Endothelial cell of hepatic sinusoid (primary cell): ENCODE measurements at regions not wholly inside any gene's neighbourhood (a gene's known extent, or its start where the extent isn't known, plus 50 kb on each side); places are given as distances from the start of the nearest gene placed in this dataset.

Experiments used
- in situ Hi-C: cut with HindIII; loops from 2 replicates; pipeline ENCODE4 v1.10.0; 2017; ENCODE audit warnings: low sequenced_read_pairs

DNA sequence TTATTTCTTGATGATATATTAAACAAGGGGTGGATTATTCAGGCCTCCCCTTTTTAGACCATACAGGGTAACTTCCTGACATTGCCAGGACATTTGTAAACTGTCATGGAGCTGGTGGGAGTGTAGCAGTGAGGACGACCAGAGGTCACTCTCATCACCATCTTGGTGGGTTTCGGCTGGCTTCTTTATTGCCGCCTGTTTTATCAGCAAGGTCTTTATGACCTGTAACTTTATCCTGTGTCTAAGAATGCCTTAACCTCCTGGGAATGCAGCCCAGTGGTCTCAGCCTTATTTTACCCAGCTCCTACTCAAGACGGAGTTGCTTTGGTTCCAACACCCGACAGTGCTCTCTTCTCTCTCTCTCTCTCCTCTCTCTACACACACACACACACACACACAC, 221.9 kb downstream of the C16orf95 start:
- in situ Hi-C loops = no loop called here

DNA sequence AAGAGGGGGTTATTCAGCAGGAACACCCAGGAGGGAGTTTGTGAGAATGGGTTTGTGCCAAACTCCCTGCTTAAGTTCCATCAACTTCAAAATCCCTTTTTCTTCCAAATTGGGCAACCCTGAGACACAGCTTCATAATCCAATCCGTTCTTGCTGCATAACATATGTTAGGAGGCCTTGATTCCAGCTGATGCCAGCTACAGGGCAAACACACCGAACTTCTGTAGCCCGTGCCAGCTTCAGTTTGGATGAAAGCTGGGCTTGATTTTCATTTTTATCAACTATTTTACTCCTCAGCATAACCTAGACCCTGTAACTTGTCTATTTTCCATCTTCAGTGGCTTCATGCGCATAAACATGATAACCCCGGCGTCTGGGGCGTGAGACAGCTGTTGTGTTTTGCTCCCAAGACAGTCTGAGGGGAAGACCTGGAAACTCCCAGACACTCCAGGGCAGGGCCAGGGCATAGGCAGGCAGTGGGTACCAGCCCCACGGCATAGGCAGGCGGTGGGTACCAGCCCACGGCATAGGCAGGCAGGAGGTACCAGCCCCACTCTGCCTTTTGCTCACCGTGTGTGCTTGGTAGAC, 220.4 kb downstream of the C16orf95 start:
- in situ Hi-C loops = no loop called here

DNA sequence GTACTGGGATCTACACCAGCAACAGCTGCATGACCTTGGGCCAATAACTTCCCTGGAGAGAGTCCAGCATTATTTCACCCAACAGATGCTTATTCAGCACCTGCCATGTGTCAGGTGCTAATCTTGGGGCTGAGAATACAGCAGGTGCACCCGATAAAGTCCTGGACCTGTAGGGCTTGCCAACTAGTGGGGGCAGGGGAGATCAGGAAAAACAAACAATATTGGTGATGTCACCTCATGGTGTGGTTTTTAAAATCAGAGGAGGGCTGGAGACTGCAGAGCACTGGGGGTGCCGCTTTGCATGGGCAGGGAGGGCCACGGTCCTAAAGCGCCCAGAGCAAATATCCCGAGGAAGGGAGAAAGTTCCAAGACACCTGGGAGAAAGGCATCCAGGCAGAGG, 218.8 kb downstream of the C16orf95 start:
- in situ Hi-C loops = no loop called here

DNA sequence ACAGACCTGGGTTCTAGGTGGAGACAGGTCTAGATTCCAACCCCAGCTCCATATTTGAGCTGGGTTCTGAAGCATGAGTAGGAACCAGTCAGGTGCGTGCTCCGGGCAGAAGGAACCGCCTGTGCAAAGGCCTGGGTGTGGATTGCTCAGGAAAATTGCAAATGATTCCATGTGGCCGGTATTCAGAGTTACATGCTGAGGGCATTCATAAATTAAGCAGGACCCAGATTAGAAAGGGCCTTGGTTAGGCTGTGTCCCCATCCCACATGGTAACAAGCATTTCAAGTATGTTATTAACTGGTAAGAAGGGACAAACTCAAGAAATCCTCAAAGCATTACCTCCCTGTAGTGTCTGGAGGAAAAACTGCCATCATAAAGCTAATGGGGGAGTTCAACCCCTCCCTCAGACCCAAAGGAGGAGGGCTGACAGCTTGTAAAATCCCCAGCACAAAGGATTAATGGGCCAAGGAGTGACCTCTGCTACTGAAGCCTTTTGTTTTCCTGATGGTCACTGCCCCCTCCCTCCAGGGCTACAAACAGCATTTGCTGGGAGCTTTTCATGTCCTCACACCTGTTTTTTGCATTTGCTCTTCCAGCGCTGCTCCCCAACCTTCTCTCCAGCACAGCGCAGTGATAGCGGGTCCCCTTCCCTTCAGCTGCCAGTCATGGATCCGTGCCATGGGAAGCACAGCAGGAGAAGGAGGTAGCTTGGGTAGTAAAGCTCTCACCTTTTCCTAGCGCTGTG, 218.0 kb downstream of the C16orf95 start:
- in situ Hi-C loops = no loop called here

DNA sequence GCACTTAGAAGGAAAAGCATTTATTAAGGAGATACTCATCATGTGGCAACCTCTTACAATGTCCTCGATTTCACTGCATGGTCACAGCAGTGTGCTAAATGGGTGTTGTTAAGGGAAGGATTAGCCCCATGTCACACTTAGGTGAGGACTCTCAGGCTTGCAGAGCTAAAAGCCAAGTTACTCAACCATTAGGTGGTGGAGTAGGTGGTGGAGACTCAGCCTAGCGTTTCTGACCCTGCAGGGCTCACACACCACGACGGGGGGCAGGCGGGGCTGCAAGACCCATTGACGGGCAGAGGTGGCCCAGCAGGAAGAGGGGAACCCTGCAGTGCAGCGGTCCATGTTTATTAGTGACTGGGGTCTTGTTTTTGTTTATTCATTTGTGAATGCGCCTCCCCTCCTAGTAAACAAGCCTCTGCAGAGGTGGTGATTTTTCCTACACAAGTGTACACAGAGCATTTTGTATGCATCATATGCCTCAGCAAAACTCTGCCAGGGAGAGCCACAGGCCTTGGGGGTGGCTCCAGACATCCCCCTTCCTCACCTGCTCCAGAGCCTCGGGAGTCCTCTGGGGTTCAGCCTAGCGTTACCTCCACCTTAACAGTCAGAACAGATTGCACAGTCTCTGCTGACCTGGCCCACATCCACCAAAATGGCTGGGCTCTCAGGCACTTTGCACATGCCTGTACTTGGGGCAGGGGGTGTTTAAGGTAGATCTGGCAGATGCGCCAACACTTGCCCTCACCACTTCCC, 216.7 kb downstream of the C16orf95 start:
- in situ Hi-C loops = no loop called here

DNA sequence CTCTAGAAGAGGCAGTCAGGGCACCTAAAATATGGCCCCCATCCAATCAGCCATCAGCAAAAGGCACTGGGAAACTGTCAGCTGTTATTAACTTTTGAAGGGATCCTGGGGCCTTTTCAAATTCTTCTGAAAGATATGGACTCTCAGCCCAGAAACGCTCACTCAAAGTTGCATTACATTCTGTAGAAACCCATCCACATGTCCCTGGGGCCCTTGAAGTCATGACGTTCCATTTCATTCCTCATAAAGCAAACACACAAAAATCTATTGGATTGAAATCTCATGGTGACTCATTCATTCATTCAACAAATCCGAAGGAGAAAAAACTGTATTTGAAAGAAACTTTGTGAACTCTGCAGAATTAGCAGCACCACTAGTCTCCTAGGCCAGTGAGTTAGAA, 215.3 kb downstream of the C16orf95 start:
- in situ Hi-C loops = no loop called here

DNA sequence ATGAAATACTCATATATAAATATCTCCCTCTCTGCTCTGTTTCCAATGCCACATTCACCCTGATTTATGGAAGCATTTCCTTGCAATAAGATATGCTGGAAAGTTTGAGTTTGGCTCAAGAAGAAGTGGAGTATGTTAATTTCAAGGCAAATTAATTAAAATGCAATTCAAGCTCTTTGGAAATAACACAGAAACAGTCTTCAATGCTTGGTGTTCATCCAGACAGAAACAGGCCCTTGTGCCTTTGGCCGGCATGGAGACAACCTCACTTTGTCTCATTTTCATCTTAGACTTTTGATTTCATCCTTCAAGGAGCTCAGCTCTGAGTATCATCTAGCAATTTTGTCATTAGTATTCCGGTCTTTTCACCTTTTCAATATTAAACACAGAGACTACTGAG, 210.0 kb downstream of the C16orf95 start:
- in situ Hi-C loops = no loop called here

DNA sequence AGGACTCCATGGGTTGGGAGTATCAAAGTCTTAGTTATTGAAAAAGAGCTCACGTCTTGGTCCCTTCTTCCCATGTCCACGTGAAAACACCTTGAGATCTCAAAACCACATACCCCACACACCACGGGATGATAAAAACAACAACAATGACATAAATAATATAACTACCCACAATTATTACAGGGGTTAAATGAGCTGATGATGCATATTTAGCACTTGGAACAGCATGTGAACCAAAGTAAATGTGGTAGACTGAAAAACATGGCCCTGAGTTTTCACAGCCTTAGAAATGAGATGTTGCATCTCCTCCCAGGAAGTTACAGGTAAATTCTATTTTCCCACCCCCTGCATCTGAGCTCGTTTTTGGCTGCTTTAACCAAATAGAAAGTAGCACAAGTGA, 208.9 kb downstream of the C16orf95 start:
- in situ Hi-C loops = no loop called here

DNA sequence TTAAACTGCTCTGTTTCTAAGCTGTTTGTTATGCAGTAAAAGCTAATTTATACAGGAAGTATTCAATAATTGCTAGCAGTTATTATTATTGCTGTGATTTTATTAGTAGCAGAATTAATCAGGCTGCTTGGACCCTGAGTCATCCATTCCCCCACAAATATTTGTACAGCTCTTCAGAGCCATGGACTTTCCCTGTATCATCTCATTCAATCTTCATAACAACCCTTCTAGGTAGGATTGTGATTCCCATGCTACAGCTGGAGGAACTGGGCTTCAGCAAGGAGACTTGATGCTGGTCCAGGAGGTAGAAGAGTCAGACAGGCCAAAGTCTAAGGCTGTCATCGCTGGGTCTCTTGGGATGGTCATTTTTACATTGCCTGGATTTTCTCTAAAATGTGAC, 208.3 kb downstream of the C16orf95 start:
- in situ Hi-C loops = no loop called here

DNA sequence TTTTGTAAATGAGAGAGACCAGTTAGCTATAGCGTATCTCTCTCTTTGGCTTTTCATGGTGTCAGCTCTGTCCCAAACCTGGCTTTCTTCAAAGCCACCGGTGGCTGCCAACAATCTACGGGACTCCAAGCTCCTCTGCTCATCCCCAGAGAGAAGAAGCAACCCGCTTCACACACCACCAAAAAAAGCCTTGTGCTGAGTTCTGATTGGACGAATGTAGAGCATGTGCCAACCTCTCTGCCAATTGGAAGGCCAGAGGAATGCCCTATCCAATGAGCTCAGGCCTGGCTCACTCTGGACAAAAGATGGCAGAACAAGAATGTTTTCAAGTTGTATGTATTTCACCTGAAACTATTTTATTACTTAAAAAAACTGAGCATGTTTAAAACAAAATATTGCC, 202.4 kb downstream of the C16orf95 start:
- in situ Hi-C loops = no loop called here

DNA sequence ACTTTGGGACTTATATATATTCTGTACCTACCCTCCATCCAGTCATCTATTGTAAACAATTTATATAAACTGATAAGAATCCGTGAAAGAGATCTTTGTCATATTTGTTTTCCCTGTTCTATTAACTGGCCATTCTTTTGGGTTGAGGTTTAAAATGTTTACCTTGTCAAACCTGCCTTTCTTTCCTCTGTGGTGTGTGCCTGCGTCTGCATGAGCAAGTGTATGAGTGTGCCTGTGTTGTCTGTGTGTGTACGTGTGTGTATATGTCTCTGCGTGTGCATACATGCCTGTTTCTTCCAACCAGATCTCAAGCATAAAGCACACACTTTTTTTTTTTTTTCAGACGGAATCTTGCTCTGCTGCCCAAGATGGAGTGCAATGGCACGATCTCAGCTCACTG, 201.5 kb downstream of the C16orf95 start:
- in situ Hi-C loops = no loop called here

DNA sequence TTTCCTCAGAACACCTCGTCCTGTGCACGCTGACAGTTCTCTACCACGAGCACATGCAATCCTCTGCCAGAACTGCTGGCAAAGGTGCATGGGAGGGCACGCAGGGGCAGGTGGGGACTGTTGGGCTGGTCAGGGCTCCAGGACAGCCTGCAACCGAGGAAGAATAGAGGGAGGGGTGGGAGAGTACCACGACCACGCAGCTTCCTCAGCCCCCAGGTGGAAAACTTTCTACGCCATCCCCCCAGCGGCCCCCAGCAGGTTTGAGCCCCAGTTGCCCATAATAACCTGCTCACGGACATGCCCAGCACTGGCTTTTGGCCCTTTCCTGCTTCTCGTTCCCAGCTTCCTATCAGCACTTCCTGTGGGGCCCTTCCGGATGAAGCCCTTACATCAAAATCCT, 199.3 kb downstream of the C16orf95 start:
- in situ Hi-C loops = no loop called here

DNA sequence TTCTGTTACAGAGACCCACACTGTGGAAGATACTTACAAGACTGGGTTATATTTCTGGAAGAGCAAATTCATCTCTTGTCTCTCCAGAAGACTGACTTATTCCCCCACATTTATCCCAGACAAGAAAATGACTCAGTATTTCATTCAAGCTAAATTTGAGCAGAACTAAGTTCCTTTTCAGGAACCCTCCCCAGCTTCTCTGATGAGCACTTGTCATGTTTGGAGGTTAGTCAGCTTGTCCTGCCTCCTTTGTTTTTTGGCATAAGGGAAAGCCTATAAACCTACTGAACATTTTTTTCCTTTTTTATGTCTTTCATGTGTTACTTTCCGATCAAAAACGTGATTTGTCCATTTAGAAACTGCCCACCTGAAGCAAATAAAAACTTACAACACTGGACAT, 198.0 kb downstream of the C16orf95 start:
- in situ Hi-C loops = no loop called here

DNA sequence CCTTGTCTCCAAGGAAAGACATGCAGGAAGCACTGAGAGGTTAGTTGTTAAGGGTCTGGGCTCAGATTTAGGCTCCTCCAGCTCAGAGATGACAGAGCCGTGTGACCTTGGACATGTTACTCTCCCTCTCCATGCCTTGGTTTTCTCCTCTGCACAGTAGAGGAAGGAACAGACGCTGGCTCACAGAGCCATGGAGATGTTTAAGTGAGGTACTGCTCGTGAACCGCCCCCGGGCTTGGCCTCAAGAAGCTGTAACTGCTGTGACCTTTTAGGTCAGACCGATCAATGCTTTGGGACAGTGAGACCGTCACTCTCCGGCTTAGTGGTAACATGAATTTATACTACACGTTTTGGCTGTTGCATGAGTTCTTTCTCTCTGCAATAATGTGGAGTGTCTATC, 197.4 kb downstream of the C16orf95 start:
- in situ Hi-C loops = loop anchor here (5.0 kb wide), 1 partner anchor 43 kb away; no protein-coding TSS in a partner anchor

DNA sequence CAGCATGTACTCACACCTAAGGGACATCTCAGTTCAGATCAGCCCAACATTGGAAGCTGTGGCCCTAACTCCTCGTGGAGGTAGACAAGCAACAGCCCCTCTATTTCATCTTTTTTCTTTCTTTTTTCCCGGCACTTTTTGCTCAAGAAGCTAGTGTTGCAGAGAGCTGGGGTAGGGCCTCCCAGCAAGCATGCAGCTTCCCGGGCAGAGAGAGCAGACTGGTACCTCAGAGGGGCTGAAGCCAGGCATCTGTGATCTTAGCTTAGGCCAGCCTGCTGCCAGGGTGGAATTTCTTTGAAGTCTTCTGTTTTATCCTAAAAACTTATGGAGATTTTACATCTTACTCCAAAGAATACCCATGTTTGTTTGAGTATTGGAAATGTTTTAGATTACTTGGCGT, 195.4 kb downstream of the C16orf95 start:
- in situ Hi-C loops = loop anchor here (5.0 kb wide), 1 partner anchor 40 kb away; no protein-coding TSS in a partner anchor

DNA sequence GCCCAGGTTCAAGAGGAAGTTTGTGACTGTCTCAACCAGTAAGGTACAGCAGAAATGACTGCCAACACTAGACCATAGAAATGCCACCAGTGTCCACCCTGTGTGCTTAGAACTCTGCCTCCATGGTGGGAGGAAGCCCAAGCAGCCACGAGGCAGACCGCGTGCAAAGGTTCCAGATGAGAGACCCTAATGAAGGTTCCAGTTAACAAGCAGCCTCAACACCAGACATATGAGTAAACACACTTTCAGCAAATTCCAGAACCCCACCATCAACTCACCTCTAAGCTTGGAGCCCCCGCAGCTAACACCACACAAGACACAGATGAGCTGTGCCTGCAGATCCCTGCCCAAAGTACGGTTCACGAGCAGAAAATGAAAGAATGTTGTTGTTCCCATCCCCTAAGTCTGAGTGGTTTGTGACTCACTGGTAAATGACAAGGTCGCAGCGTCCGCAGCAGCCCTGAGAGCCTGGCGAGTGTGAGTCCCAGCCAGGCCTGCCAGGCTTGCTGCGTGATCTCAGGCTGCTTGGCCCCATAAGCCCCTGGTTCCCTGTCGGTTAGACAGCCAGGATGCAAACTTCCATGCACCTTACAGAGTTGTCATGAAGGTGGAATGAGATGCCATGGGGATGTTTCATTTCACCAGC, 193.7 kb downstream of the C16orf95 start:
- in situ Hi-C loops = loop anchor here (5.0 kb wide), 1 partner anchor 39 kb away; no protein-coding TSS in a partner anchor

DNA sequence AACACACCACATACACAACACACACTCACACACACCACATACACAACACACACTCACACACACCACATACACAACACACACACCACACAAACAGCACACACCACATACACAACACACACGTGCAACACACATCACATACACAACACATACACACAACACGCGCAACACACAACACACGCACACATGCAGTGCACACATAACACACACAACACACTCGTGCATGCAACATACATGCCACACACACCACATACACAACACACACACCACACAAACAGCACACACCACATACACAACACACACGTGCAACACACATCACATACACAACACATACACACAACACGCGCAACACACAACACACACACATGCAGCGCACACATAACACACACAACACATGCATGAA, 192.8 kb downstream of the C16orf95 start:
- in situ Hi-C loops = loop anchor here (5.0 kb wide), 1 partner anchor 38 kb away; no protein-coding TSS in a partner anchor

DNA sequence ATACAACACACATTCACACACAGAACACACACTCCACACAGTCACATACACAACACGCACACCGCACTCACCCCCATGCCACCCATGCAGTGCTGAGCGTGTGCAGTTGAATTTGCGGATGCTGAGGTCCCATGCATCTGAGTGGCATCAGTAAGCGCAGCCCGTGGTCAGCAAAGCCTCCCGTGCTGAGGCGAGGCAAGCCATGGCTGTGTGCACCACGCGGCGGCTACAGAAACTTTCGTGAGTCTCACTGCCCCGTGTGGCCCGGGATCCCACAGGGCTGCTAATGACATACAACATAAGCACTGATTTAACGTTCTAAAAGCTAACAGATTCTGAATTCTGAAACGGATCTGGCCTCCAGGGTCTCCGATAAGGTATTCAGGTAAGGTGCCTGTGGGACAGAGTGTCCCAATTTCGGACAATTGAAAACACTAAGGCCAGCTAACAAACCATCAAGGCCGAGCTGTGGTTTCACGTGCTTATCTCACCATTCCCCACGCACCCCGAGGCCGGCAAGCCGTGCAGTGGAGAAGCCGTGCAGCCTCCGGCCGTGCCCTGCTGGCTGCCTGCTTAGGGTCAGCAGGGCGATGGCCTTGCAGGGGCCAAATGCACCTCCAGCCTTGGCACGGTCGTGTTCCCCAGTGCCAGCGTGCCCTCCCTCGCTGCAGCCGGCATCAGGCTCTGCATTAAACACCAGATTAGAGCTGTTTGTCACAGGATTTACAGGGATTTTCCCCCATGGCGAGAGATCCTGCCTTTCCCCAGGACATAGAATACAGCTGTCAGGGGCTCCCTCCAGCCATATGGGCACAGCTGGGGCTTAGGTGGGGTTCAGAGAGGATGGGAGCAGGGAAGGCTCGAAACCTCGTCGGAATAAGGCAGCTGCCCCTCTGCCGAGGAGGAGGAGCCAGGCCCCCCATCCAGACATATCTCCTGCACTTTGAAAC, 191.7 kb downstream of the C16orf95 start:
- in situ Hi-C loops = no loop called here

DNA sequence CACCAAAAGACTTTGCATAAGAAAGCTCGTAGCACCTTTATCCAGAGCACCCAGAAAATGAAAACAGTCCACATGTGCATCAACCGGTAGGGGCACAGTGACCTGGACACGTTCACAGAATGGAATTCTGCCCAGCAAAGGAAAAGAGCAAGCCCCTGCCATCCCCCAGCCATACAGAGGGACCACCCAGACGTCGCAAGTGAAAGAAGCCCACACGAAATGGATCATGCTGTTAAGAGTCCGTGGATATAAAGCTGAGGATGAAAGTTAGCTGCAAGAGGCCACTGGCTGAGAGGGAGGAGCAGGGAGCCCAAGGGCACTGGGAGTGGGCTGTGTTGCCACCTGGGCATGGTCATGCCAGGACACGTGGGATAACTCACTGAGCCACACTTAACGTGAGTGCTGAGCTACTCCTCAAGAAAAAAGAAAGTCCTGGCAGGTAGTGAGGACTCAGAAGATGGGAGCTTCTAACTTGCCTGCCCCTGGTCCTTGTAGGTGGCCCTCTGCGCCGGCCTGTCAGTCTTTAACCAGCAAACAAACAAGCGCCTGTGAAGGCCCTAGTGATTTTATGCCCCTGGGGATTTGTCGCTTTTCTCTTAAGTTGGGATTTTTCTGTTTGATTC, 190.7 kb downstream of the C16orf95 start:
- in situ Hi-C loops = no loop called here
